Esophagus squamous epithelium (tissue), 4 donors: ENCODE measurements at regions not wholly inside any gene's neighbourhood (a gene's known extent, or its start where the extent isn't known, plus 50 kb on each side); places are given as distances from the start of the nearest gene placed in this dataset.

Source experiments
- POLR2A ChIP-seq, 4 donors: fragments of 450-650 bp; IDR thresholded peaks; one replicate each; pipeline ENCODE4 v1.6.1; 2017; ENCODE audit warnings: antibody characterized with exemption in 4 of 4, mild to moderate bottlenecking in 4 of 4, moderate library complexity in 3 of 4
- TF ChIP-seq, protein P1 (sequence below), 6 experiments: fragments of 450-650 bp in 4 of 6; fragments of 200-600 bp in 2 of 6; sonication (generic) in 2 of 6; IDR thresholded peaks; one replicate each; pipeline ENCODE4 v1.5.1; 2016 to 2019; ENCODE audit warnings: antibody characterized with exemption in 6 of 6, mild to moderate bottlenecking in 4 of 6, moderate library complexity in 4 of 6

GRCh38 chr13:68872338-68872737 lies 1235.3 kb upstream of the ATXN8OS start:
- TF ChIP-seq POLR2A (IDR thresholded peaks at IDR 0.05) = no peak
- TF ChIP-seq, protein P1, sequence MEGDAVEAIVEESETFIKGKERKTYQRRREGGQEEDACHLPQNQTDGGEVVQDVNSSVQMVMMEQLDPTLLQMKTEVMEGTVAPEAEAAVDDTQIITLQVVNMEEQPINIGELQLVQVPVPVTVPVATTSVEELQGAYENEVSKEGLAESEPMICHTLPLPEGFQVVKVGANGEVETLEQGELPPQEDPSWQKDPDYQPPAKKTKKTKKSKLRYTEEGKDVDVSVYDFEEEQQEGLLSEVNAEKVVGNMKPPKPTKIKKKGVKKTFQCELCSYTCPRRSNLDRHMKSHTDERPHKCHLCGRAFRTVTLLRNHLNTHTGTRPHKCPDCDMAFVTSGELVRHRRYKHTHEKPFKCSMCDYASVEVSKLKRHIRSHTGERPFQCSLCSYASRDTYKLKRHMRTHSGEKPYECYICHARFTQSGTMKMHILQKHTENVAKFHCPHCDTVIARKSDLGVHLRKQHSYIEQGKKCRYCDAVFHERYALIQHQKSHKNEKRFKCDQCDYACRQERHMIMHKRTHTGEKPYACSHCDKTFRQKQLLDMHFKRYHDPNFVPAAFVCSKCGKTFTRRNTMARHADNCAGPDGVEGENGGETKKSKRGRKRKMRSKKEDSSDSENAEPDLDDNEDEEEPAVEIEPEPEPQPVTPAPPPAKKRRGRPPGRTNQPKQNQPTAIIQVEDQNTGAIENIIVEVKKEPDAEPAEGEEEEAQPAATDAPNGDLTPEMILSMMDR (IDR thresholded peaks at IDR 0.05) = no peak
